ENCODE measurements at regions not wholly inside any gene's neighbourhood (a gene's known extent, or its start where the extent isn't known, plus 50 kb on each side); places are given as distances from the start of the nearest gene placed in this dataset.
A peak's percentile ranks its signal among the peaks of the same experiment; 100 is the strongest.

DNA sequence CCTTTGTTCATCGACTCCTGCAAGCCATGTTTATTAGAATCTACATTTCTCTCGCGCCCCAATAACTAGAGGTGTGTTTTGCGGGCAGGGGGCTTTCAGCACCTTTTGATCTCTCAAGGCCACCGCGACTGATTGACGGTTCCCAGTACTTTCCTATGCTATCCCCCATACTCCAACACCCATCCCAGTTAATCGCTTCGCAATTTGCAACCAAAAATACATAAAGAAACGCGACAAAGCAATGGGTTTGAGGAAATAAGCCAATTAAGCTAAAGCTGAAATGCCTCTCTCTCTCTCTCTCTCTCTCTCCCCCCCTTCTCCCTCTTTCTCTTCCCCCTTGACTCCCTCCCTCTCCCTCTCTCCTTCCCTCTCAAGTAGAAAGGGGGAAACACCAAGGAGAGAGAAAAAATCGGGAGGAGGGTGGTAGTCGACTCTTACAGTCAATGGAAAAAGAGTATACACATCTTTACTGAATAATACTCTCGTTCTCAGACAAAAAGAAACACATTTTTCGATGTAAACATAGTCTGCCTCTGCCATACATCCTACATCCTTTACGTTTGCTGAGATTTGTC, 128.0 kb upstream of the DPYD start:
- TF ChIP-seq ZNF274 (IDR thresholded peaks at IDR 0.05; ENCODE audit: low read depth, low read length): no peak
- no peak overlapping the region for H3K4me3 ChIP-seq (ENCODE audit: low read length)

DNA sequence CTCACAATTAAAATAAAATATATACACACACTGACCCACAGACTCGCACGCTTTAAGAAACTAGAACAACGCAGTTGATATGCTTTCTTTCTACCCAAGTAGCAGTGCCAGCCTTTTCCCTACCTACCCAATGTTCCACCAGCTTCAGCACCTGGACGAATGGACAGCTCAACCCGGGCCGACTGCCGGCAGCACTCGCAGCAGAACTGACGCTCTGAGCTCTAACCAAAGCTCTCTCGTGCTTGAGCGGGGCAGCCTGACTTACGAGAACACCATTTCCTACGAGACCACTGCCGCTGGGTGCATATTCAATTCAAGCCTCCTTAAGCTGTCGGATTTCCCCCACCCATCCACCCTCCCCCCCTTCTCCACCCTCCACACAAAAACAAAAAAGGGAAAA, 127.4 kb upstream of the DPYD start:
- no peak for TF ChIP-seq ZNF274 (IDR thresholded peaks at IDR 0.05; ENCODE audit: low read depth, low read length)
- no peak overlapping the region for H3K4me3 ChIP-seq (ENCODE audit: low read length)

DNA sequence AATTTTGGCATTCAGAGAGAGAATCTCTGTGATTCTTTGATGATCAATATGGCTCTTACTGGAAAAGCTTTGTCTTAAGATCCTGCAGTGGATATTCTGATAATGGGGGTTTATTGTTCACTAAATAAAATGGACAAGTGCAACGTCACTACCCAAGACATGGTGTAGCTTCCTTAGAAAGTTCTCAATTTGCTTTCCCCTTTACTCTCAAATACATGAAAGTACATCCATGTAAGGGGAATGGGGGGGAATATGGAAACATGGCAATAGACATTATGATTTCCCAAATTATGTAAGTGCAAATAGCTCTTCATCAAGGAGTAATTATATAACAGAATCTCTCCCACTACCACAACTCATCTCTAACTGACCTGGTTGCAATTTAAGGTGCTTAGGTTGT, 126.3 kb upstream of the DPYD start:
- TF ChIP-seq ZNF274 (IDR thresholded peaks at IDR 0.05; ENCODE audit: low read depth, low read length): no peak
- no peak overlapping the region for H3K4me3 ChIP-seq (ENCODE audit: low read length)

DNA sequence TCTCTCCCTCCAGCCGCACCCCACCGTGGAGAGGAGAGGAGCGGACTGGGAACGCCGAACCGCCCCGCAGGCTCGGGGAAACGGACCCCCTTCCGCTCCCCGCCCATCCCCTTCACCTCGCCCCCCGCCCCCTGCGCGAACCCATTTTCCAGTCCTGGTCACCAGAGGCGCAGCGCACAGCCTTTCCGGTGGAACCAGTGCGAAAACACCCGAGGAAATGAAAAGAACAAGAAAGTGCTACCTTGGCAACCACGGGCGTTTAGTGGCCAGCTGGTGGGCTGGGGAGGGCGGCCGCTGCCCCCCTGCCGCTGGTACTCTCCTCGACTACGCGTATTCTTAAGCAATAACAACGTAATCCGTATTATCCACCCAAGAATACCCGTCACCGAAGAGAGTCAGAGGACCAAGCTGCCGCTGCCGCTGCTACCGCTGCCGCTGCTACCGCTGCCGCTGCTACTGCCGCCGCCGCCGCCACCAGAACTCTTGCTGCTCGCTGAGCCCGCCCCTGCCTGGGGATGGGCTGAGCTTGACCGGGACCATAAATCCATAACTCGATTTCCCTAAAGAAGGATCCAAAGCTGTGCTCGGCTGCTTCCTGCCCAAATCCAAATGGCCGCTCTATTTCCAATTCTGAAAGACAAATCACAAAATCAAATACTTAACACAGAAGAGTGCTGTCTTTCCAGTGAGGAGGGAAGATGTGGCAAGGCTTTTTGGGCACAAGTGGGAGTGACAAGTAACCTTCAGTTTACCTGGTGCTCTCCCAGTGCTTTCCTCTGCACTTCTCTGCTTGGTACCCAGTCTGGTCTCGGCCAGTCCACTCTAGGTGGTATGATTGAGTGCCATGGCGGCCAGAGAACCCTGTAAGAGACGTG, 125.2 kb upstream of the DPYD start:
- TF ChIP-seq ZNF274 (IDR thresholded peaks at IDR 0.05; ENCODE audit: low read depth, low read length): no peak
- peak overlapping the region; percentile 17; the same call in 1 of the 2 replicates for H3K4me3 ChIP-seq (ENCODE audit: low read length)

DNA sequence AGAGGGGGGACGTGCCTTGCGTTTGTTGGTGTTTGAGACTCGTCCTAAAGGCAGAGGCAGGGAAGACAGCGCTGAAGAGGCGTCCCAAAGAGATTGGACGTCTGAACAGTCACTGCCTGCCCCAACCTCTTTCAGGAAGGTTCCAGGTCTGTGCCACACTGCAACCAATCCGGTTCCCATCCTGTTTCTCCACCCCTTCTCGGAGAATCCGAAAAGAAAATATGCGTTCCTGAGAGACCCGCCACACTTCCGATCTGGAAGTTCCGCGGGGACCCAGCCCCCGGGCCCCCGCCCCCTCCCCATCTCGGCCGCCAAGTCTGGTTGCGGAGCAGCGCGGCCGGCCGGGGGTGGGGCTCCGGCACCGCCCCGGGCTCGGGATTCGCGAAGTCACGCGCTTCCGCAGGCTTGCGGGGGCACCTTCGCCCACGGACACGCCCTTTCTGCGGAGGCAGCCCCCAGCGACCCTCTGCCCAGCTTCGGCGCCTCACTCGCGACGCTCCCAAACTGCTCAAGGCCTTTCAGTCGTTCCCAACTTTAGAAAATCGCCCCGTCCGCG, 124.5 kb upstream of the DPYD start:
- H3K4me3 ChIP-seq (ENCODE audit: low read length): peak overlapping the region; percentile 17; the same call in 1 of the 2 replicates
- TF ChIP-seq ZNF274 (IDR thresholded peaks at IDR 0.05; ENCODE audit: low read depth, low read length): no peak

DNA sequence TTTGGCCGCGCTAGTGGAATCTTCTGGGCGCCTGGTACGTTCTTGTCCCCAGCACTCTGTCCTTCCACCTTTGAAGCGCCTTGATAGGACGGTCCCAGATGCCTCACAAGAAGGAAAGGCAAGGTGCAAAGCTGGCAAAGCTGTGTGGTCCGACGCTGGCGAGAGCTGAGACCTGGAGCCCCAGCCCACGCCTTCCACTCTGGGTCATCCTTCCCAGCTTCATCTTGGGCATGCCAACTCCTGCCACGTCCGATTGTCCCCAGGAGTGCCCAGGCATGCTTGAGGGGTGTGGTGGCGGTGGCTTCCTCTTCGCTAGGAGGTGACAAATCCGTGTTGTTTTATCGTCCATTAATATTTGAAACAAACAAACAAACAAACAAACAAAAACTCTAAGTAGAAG, 123.9 kb upstream of the DPYD start:
- no peak for TF ChIP-seq ZNF274 (IDR thresholded peaks at IDR 0.05; ENCODE audit: low read depth, low read length)
- peak overlapping the region; percentile 17; the same call in 1 of the 2 replicates for H3K4me3 ChIP-seq (ENCODE audit: low read length)

DNA sequence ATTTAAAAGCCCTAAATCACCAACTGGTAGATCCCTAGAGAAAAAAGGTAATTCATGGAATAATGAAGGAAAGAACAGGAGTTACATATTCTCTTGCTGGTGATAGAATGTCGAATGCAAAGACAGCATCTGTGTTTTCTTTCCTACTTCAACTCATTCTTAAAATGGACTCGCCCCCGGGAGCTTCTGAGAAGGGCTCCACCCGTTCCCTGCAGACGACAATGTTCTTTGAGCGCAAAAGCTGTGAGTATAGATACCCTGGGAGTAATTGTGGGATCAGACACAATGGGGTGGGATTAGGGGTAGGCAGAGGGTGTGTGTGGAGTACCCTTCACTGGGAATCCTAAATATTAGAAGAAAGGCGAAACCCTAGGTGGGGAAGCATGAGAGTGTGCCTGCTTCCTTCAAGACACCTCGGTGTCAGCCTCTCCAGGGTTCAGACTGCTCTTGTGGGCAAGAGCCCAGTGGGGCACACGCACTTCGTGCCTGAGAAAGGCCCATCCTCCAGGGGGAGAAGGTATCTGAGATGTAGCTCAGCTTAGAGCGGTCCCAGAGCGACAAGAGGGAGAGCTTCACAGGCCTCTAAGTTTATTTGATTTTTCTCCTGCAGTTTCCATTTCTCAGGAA, 123.3 kb upstream of the DPYD start:
- no peak overlapping the region for H3K4me3 ChIP-seq (ENCODE audit: low read length)
- no peak for TF ChIP-seq ZNF274 (IDR thresholded peaks at IDR 0.05; ENCODE audit: low read depth, low read length)

DNA sequence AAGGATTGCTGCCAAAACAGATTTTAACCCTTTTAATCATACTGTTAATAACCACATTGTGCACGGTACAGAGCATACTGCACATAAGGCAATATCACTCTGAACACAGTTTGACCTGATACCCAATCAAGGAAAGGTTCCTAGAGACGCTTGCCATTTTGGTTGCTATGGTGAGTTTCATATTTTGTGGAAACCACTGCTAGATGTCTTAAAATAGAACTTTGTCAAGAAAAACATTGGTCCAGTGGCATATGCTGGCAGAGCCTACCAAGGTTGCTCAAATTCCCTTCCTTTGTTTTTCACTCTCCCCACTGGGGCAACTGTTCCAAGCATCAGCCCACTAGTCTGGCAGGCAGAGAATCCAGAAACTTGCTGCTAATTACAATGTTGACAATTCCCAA, 114.8 kb upstream of the DPYD start:
- no peak for TF ChIP-seq ZNF274 (IDR thresholded peaks at IDR 0.05; ENCODE audit: low read depth, low read length)
- no peak overlapping the region for H3K4me3 ChIP-seq (ENCODE audit: low read length)

DNA sequence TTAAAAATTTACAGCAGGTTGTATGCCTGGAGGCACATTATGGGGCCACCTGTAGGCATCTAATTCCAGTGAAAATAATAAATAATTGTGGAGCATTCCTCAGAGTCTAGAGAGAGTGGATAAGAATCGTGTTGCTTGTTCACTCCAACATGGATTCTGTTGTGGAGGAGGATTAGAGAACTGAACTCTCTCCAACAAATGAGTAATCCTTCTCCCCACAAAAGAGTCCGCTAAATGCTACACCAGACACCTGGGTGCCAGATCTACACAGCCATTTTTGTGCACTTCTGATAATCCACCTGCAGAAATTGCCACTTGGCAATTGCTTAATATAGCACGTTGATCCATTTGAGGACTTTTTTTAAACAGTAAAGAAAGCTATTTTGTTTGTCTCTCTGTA, 113.7 kb upstream of the DPYD start:
- no peak for TF ChIP-seq ZNF274 (IDR thresholded peaks at IDR 0.05; ENCODE audit: low read depth, low read length)

DNA sequence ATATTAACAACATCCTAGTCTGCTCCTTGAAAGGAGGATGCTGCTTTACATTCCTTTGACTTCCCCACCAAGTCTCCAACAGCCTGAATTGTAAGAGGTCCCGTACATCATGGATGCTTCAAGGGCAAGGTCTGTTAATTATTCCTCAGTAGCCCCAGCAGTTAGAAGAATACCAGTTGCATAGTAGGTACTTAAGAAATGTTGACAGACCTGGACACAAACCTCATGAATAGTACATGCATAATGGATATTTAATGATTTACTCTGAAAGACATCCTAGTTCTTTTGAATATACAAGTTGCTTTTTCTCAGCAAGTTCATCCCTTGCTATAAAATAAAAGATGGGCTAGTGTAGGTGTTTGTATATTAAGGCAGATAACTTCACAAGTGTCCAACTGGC, 112.1 kb upstream of the DPYD start:
- TF ChIP-seq ZNF274 (IDR thresholded peaks at IDR 0.05; ENCODE audit: low read depth, low read length): no peak
- H3K4me3 ChIP-seq (ENCODE audit: low read length): no peak overlapping the region

More for the DNA sequence above, 113.7 kb upstream of the DPYD start:
- H3K4me3 ChIP-seq (ENCODE audit: low read length): no peak overlapping the region

DNA sequence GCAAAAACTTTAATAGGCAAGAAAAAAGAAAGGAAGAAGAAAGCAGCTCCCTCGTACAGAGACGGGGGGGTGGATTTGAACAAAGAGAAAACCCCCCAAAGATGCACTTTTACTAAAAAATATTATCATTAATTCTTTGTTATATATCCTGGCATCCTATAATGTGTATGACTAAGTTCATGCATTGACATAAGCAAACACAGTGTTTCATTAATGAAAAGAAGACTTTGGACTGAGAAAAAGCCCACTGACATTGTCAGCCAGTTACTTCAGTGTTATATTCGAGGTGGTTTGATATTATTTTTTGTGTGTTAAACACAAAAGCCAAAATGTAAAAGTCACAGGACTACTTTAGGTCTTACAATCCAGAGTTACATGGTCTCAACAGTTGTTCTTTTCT, 110.1 kb upstream of the DPYD start:
- TF ChIP-seq ZNF274 (IDR thresholded peaks at IDR 0.05; ENCODE audit: low read depth, low read length): no peak

DNA sequence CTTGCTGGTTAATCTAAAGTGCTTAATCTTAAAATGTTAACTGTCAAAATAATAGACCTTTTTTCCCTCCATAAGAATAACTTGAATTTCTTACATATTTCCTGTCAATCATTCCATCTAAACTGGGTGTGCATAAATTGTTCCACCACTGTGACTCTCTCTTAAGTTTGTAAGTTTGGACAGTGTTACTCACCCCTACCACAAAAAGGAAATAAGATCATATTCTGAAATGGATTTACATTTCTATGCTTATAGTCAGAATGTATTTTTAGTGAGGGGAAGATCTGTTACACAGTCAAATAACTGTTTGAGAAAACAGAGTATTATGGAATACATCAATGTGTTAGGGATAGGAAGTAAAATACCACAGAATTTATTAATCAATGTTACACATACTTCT, 109.6 kb upstream of the DPYD start:
- H3K4me3 ChIP-seq (ENCODE audit: low read length): no peak overlapping the region
- TF ChIP-seq ZNF274 (IDR thresholded peaks at IDR 0.05; ENCODE audit: low read depth, low read length): no peak

More for the DNA sequence above, 110.1 kb upstream of the DPYD start:
- no peak overlapping the region for H3K4me3 ChIP-seq (ENCODE audit: low read length)

DNA sequence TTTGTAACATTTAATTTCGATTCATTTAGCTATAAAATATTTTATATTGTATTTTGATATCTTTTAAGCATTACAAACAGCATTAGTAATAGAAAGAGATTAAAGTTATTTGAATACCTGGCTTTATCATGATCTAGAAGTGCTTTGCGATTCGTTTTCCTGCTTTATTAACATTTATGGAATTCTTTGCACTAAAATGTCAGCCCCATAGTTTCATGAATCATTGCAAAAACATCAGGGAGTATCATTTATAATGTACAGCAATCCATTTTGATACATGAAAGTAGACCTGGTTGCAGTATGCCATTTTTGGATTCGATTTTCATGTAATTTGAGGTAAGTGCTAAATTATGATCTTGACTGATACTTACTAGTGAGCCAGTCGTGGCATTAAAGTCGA, 108.0 kb upstream of the DPYD start:
- TF ChIP-seq ZNF274 (IDR thresholded peaks at IDR 0.05; ENCODE audit: low read depth, low read length): no peak
- H3K4me3 ChIP-seq (ENCODE audit: low read length): no peak overlapping the region

DNA sequence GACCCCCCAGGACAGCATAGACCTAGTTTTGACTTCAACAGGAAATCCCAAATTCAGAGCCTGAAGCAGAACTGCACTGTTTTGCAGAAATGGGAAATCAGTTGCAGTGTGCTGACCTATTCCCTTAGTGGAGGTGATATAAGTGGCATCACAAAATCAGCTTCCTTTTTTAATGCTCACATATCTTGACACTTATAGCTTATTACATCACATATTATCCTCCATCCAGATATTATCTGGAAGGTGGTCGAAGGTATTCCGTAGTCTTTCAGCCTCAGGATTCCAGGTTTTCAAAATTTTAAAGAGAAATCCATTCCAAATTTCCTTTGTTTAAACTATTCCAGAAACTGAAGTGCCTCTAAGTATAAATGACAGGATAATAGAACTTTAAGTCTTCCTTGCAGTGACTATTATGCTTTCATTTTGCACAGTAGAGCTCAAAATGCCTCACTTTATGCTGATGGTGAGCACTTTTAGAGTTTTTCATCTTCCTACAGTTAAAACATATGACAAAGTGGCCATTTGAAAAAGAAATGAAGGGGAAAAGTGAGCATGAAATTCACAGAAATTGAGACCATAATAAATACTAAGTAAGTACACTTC, 106.4 kb upstream of the DPYD start:
- no peak for TF ChIP-seq ZNF274 (IDR thresholded peaks at IDR 0.05; ENCODE audit: low read depth, low read length)
- H3K4me3 ChIP-seq (ENCODE audit: low read length): no peak overlapping the region
